ENCODE measurements at regions not wholly inside any gene's neighbourhood (a gene's known extent, or its start where the extent isn't known, plus 50 kb on each side); places are given as distances from the start of the nearest gene placed in this dataset.

DNA sequence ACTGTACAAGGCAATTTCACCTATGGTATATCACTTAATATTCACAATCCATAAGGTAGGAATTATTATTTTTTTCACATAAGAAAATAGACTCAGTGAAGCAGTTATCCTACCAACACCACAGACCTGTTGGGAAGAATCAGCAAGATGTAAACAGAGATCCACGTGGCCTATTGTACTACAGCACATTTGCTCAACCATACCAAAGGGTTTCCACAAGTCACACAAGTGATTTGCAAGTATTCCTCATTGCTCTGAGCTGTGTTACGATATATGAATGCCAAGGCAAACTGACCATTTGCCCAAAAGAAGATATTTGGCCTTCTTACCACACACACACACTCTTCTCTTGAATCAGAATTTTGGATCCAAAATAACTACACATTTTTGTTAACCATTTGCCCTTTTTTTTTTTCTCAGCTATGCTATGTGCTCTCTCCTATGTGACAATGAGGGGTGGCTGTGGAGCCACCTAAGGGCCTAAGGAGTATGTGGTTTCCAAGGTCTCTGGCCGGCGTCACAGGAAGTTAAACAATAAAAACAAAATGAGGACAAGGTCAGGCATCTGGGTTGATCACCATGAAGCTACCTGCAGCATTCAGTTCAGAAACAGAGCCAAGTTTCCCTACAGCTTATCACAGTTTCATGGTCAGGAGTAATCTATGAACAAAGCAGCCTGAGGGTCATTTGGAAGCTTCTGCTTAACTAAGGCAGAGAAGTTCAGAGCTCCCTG, 171.0 kb upstream of the FREM1 start (continued):
- TF ChIP-seq MNT (IDR thresholded peaks at IDR 0.05): peak; percentile 83
- TF ChIP-seq DR1 (CRISPR knock-in tag; IDR thresholded peaks at IDR 0.05): no peak
- TF ChIP-seq ZNF503 (CRISPR knock-in tag; IDR thresholded peaks at IDR 0.05): peak; percentile 61; the same call in 1 of the 2 replicates
- TF ChIP-seq PTBP1 (IDR thresholded peaks at IDR 0.05; ENCODE audit: low read depth, low read length, poor library complexity, severe bottlenecking): no peak
- no peak for TF ChIP-seq MED8 (CRISPR knock-in tag; IDR thresholded peaks at IDR 0.05; ENCODE audit: insufficient replicate concordance)
- TF ChIP-seq MED1 (CRISPR knock-in tag; IDR thresholded peaks at IDR 0.05): peak; percentile 79
- no peak for TF ChIP-seq EED (CRISPR knock-in tag; IDR thresholded peaks at IDR 0.05)
- TF ChIP-seq ATF7-NPFF (CRISPR knock-in tag; IDR thresholded peaks at IDR 0.05; ENCODE audit: low read depth): no peak
- TF ChIP-seq FOXO1 (CRISPR knock-in tag; IDR thresholded peaks at IDR 0.05): no peak
- TF ChIP-seq ZNF205 (CRISPR knock-in tag; IDR thresholded peaks at IDR 0.05): no peak
- TF ChIP-seq MEIS2 (CRISPR knock-in tag; IDR thresholded peaks at IDR 0.05): no peak
- TF ChIP-seq KDM5B (CRISPR knock-in tag; IDR thresholded peaks at IDR 0.05; ENCODE audit: borderline replicate concordance): no peak
- no peak for TF ChIP-seq REXO4 (CRISPR knock-in tag; IDR thresholded peaks at IDR 0.05; ENCODE audit: borderline replicate concordance)
- no peak for TF ChIP-seq HIVEP1 (CRISPR knock-in tag; IDR thresholded peaks at IDR 0.05)
- no peak for TF ChIP-seq THAP11 (CRISPR knock-in tag; IDR thresholded peaks at IDR 0.05)
- TF ChIP-seq SOX5 (CRISPR knock-in tag; IDR thresholded peaks at IDR 0.05; ENCODE audit: borderline replicate concordance): peak; percentile 66; the same call in 1 of the 2 replicates
- no peak for TF ChIP-seq ZNF589 (CRISPR knock-in tag; conservative IDR thresholded peaks at IDR 0.05)
- peak; percentile 34; the same call in 1 of the 2 replicates for TF ChIP-seq THRA (CRISPR knock-in tag; IDR thresholded peaks at IDR 0.05; ENCODE audit: borderline replicate concordance)
- TF ChIP-seq RELA (CRISPR knock-in tag; IDR thresholded peaks at IDR 0.05): no peak
- no peak for TF ChIP-seq HDAC1 (CRISPR knock-in tag; IDR thresholded peaks at IDR 0.05)
- no peak for TF ChIP-seq NFYB (CRISPR knock-in tag; IDR thresholded peaks at IDR 0.05)
- no peak for TF ChIP-seq IKZF5 (CRISPR knock-in tag; IDR thresholded peaks at IDR 0.05)
- no peak for TF ChIP-seq CHD4 (IDR thresholded peaks at IDR 0.05; ENCODE audit: borderline replicate concordance, low read length)
- no peak for TF ChIP-seq ZNF549 (CRISPR knock-in tag; IDR thresholded peaks at IDR 0.05)
- TF ChIP-seq HMGA1 (CRISPR knock-in tag; conservative IDR thresholded peaks at IDR 0.05): no peak
- no peak for TF ChIP-seq JARID2 (CRISPR knock-in tag; IDR thresholded peaks at IDR 0.05; ENCODE audit: insufficient replicate concordance)

Data from HepG2 (cell line).